HG03025 (cell line): ENCODE measurements at regions not wholly inside any gene's neighbourhood (a gene's known extent, or its start where the extent isn't known, plus 50 kb on each side); places are given as distances from the start of the nearest gene placed in this dataset.

Source experiments
- ATAC-seq: cut with Tn5 transposase; IDR thresholded peaks from one replicate; pipeline ENCODE4 v1.9.1; 2021; ENCODE audit warnings: mild to moderate bottlenecking, moderate library complexity; ENCODE audit not compliant: unreplicated experiment, low FRiP score

- no peak for ATAC-seq
Measured at GRCh38 chr9:110105107-110105506, 102.9 kb downstream of the C9orf152 start.

DNA sequence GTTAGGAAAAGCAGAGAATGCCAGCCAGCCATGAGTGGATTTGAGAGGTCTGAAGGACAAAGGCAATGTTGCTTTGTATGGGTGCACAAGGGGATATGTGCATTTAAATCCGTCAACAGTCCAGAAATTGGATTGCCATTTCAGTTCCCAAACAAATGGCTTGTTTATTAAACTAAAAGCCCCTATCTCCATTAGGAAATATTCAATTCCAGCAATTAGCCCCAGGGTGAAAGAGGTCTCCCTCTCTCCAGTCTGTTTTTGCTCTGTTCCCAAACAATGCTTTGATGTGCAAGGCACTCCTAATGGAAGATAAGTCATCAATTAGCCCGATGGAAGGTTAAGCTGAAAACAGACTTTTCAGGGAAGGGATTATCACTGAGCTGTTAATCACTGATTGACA, 101.3 kb downstream of the C9orf152 start:
- ATAC-seq, result no peak

DNA sequence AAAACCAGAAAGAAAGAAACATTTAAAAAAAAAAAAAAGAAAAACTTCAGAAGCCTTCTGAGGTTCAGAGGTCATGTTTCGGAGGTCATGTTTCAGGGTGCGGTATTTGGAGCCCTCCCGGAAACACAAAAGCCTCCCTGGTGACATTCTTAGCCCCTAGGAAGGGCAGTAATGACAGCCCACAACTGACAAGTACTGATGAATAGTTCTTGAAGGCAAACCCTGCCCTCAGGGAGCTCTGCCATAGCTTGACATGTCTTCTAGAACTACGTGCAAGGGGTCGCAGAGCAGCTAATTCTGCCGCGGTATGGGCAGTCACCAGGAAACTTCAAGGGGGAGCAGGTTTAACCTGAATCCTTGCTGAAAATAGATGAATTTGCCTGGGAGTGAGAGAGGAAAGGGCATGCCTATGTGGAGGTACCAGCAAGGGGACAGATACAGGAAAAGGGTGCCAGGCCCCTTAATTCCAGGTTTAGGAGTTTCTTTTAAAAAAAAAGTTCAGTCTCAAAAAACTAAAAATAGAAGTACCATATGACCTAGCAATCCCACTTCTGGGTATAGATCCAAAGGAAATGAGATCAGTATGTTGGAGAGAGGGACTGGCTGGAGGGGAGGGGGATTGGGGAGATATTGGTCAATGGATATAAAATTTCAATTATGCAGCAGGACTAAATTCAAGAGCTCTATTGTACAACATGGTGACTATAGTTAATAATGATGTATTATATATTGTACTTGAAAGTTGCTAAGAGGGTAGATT, 98.4 kb downstream of the C9orf152 start:
- no peak for ATAC-seq

DNA sequence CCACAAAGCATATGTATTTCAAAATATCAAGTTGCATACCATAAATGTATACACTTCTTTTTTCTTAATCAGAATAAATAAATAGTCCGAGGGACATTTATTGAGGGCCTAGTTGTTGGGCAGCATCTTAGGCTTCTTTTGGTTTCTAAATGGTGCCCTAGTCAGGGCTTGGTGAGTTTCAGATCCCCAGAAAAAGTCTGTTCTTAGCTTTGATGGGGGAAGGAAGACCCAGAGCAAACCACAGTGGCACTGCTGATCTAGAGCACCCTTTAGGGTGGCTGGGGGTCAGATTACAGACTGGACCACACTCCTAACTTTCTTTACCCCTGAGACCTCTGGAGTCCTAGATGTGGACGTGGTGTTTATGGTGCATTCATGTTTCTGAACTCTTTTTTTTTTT, 97.8 kb downstream of the C9orf152 start:
- ATAC-seq, result no peak

GRCh38 chr9:110111868-110112267, 96.1 kb downstream of the C9orf152 start:
- no peak for ATAC-seq

DNA sequence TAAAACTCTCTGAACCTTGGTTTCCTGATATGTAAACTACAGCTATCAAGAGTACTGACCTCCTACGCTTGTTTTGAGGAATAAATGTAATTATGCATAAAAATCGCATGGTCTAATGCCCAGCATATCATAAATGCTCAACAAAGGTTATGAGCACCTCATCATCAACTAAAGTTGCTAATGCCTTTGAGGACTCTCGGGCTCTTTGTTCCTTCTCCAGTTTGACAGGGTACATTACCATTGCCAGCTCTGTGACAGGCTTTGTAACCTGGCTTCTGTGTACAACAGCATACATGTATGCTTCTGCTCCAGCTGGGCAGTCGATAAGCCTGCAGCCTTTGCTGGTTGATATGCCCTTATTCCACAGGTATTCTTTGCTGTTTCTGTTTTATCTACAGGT, 95.2 kb downstream of the C9orf152 start:
- ATAC-seq, result no peak

GRCh38 chr9:110114086-110114858, 93.7 kb downstream of the C9orf152 start:
- no peak for ATAC-seq

DNA sequence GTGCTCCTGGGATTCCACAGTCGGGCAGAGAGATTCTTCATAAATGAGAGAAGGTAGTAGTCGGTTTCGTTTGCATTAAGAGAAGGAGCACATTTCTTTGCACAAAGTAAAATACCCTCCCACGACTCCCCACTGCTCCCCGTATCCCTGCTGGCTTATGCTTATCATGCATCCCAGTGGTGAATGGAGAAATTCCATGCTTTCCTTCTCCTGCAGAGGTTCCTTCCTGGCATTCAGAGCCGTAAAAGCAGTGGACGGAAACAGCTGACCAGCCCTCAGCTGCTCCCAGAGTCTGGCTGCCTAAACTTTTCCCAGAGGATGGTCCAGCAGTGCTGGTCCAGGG, 93.1 kb downstream of the C9orf152 start:
- ATAC-seq, result no peak

DNA sequence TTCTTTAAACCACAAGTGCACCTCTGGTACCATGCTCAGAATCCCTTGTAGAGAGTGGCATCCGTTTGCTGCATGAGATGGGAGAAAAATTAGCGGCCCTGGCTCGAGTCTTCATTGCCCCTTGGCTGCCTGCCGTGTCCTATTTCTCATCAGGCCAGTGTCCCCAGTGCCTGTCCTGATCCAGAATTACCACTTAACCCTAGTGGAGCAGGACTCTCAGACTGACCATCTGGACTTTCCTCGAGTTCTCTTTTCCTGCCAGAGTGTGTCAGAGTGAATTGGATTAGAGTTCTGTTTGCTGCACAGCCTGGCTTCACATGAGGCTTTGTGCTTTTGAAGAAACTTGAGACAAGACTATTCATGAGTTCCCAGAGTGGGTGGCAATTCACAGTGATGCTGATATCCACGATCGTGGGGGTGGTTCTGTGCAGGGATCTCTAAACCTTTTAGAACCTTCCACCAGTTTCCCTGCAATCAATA, 92.6 kb downstream of the C9orf152 start:
- ATAC-seq, result no peak

- no peak for ATAC-seq
Measured at GRCh38 chr9:110115826-110116542, 92.0 kb downstream of the C9orf152 start.

- no peak for ATAC-seq
Measured at GRCh38 chr9:110116543-110116885, 91.4 kb downstream of the C9orf152 start.

GRCh38 chr9:110121170-110121569, 86.8 kb downstream of the C9orf152 start:
- ATAC-seq, result no peak

GRCh38 chr9:110123341-110124095, 84.4 kb downstream of the C9orf152 start:
- ATAC-seq, result no peak

DNA sequence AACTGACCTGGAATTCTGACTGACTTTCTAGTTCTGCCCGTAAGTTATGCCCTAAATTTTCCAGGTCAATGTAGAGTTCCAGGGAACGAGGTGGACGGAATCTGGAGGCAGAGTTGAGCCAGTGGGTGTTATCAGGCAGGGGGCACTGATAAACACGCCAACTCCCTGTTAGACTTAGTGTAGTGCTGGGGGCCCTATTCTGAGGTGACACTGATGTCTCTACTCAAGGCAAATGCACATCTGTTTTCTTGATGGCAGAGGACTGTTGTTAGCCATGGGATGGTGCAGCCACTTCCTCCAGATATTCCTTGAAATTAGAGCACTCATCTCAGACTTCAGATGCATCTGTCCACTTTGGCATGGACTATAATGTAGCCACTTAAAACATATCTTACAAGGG, 83.5 kb downstream of the C9orf152 start:
- ATAC-seq, result no peak

GRCh38 chr9:110125207-110125751, 82.7 kb downstream of the C9orf152 start:
- no peak for ATAC-seq

GRCh38 chr9:110125763-110126351, 82.1 kb downstream of the C9orf152 start:
- no peak for ATAC-seq

- no peak for ATAC-seq
Measured at GRCh38 chr9:110126499-110126941, 81.4 kb downstream of the C9orf152 start.

GRCh38 chr9:110126986-110127864, 80.7 kb downstream of the C9orf152 start:
- ATAC-seq, result no peak
